Activated T-helper 2 cell treated with anti-CD3 and anti-CD28 coated beads, Interferon-gamma antibody, Interleukin-2, Interleukin-4, amounts not matched to agents 10 μg/mL and 5 μg/mL and 100 μg/mL, durations not matched to agents 14 hours and 24 hours and 36 hours (primary cell): ENCODE measurements at regions not wholly inside any gene's neighbourhood (a gene's known extent, or its start where the extent isn't known, plus 50 kb on each side); places are given as distances from the start of the nearest gene placed in this dataset.
"Not testable (repeated sequence)": the region's sequence is repeated elsewhere in the genome, so short reads cannot be mapped to it uniquely, and the experiment has no call there.

ENCODE experiments used
- DNase-seq: peaks from one replicate; pipeline ENCODE4 v3.0.0; 2021; ENCODE audit warnings: low spot score
- H3K27ac Mint-ChIP-seq: one replicate; pipeline ENCODE4 v1.8.0; 2021; ENCODE audit warnings: mixed read lengths
- H3K27me3 Mint-ChIP-seq: one replicate; pipeline ENCODE4 v1.8.0; 2021; ENCODE audit warnings: low read depth, mixed read lengths
- H3K36me3 Mint-ChIP-seq: one replicate; pipeline ENCODE4 v1.8.0; 2021; ENCODE audit warnings: low read depth, mixed read lengths
- H3K4me1 Mint-ChIP-seq: one replicate; pipeline ENCODE4 v1.8.0; 2021; ENCODE audit warnings: low read depth, mixed read lengths
- H3K4me3 Mint-ChIP-seq: one replicate; pipeline ENCODE4 v1.8.0; 2021; ENCODE audit warnings: low read depth, mild to moderate bottlenecking, moderate library complexity, mixed read lengths
- H3K9me3 Mint-ChIP-seq: one replicate; pipeline ENCODE4 v1.8.0; 2021; ENCODE audit warnings: mixed read lengths
- intact Hi-C: fragments of 100-400 bp; cut with micrococcal nuclease; formaldehyde crosslinking; loops from one replicate; pipeline ENCODE4 v1.15.1; 2023

DNA sequence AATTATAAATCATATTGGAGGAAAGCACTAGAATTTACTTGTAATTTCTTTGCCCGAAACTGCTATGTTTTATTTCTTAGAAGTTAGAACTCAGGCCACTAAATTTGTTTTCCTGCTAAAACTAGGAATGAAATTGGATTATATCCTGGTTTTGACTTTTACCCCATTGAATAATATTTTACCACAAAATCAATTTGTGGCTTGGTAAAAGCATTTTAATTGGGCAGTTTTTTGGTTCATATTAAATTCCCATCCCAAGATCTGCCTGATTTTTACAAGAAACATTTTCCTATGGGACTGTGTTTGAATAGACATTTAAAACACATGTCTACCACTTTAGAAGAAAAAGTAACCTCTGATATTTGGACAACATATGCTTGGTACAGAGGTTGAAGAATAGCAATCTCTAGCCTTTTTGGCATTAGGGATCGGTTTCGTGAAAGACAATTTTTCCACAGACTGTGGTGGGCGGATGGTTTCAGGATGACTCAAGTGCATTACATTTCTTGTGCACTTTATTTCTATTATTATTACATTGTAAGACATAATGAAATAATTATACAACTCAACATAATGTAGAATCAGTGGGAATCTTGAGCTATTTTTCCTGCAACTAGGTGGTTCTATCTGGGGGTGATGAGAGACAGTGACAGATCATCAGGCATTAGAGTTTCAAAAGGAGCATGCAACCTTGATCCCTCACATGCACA lies 565.6 kb downstream of the PRR16 start:
- DNase-seq, result no peak
- intact Hi-C loops, result no loop called here
- Mint-ChIP-seq H3K9me3 (peaks cover 3% of the 10 kb centered on the region), H3K36me3 (no peaks in the 10 kb centered on the region), H3K27ac (no peak overlapping the region), H3K27me3 (no peaks in the 10 kb centered on the region), H3K4me1 (no peaks in the 10 kb centered on the region), H3K4me3 (no peak overlapping the region)

DNA sequence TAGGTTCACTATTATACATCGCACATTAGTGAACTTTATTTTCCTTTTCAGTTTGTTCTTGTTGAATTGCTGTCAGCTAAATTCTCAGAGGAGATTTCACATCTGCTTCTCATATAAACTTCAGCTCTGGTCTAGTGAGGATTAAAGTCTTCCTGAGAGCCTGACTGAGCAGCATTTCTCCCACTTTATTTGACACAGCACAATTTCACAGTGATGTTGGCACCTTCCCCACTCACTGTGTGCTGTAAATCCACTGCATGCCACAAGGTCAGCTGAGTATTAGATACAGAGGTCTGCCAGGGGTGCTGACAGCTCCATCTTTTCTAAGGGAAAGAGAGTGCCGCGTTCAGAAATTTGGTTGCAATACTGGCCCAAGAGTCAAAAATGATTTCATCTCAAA lies 567.4 kb downstream of the PRR16 start:
- H3K4me1 Mint-ChIP-seq, result no peaks in the 10 kb centered on the region
- intact Hi-C loops, result no loop called here
- H3K36me3 Mint-ChIP-seq, result no peaks in the 10 kb centered on the region
- no peak overlapping the region for H3K4me3 Mint-ChIP-seq
- H3K27me3 Mint-ChIP-seq, result no peaks in the 10 kb centered on the region
- H3K9me3 Mint-ChIP-seq, result peaks cover 3% of the 10 kb centered on the region
- DNase-seq, result no peak
- H3K27ac Mint-ChIP-seq, result no peak overlapping the region

DNA sequence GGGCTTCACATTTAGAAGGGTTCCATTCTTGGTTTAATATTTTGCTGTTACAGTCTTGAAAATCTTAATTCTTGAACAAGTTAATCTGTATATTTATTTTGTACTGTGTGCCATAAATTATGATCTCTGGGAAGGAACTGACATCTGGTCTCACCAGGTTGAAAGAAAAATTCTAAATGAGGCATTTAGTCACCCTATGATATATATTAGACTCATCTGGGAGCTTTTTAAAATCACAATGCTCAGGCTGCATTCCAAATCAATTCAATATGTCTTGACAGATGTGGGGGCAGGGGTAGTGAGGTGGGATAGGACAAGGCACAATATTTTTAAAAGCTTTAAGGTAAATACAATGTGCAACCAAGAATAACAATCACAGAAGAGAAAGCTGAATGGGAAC lies 569.2 kb downstream of the PRR16 start:
- peaks cover 6% of the 10 kb centered on the region for H3K9me3 Mint-ChIP-seq
- H3K27ac Mint-ChIP-seq, result no peak overlapping the region
- H3K4me3 Mint-ChIP-seq, result no peak overlapping the region
- DNase-seq, result no peak
- no peaks in the 10 kb centered on the region for H3K36me3 Mint-ChIP-seq
- intact Hi-C loops, result no loop called here
- H3K4me1 Mint-ChIP-seq, result no peaks in the 10 kb centered on the region
- H3K27me3 Mint-ChIP-seq, result no peaks in the 10 kb centered on the region

DNA sequence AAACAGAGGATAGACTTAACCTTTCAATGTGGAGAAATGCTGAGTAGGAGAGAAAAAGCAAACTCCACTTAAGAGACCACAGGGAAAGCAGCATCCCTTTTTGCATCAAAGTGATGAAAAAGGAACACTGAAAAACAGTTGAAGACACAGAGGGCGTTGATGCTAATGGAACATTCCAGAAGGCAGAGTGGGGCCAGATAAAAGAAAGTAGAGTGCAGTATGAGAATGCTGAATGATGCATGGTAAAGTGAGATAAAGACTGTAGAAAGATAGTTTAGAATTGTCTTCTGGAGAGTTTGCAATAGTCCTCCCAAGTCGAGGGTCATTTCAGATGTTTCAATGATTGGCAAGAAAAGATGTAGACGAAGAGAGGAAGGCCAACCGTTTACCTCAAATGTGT lies 574.3 kb downstream of the PRR16 start:
- Mint-ChIP-seq H3K27ac (no peak overlapping the region), H3K27me3 (no peaks in the 10 kb centered on the region), H3K4me3 (no peak overlapping the region), H3K36me3 (no peaks in the 10 kb centered on the region), H3K9me3 (peaks cover 18% of the 10 kb centered on the region), H3K4me1 (no peaks in the 10 kb centered on the region)
- intact Hi-C loops, result no loop called here
- DNase-seq, result no peak

DNA sequence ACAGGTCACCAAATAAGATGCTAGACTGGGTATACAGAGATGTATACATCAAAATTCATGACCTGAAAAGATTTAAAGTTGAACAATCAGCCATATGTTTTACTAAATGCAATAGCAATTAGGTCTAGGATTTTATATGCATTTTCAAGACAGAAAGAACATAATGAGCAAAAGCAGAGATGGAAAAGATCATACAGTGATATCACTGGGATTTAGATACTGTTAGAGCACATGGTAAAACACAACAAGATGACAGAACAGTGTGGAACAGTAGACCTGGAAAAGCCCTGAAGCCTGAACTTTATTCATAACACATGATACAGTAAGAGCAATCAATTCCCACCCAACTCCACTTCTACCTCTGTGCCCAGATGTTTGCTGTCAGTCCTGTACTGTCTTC lies 585.9 kb downstream of the PRR16 start:
- Mint-ChIP-seq H3K27ac (no peak overlapping the region), H3K4me3 (no peak overlapping the region), H3K9me3 (peaks cover 4% of the 10 kb centered on the region), H3K36me3 (no peaks in the 10 kb centered on the region), H3K4me1 (no peaks in the 10 kb centered on the region), H3K27me3 (no peaks in the 10 kb centered on the region)
- DNase-seq, result no peak
- intact Hi-C loops, result no loop called here

DNA sequence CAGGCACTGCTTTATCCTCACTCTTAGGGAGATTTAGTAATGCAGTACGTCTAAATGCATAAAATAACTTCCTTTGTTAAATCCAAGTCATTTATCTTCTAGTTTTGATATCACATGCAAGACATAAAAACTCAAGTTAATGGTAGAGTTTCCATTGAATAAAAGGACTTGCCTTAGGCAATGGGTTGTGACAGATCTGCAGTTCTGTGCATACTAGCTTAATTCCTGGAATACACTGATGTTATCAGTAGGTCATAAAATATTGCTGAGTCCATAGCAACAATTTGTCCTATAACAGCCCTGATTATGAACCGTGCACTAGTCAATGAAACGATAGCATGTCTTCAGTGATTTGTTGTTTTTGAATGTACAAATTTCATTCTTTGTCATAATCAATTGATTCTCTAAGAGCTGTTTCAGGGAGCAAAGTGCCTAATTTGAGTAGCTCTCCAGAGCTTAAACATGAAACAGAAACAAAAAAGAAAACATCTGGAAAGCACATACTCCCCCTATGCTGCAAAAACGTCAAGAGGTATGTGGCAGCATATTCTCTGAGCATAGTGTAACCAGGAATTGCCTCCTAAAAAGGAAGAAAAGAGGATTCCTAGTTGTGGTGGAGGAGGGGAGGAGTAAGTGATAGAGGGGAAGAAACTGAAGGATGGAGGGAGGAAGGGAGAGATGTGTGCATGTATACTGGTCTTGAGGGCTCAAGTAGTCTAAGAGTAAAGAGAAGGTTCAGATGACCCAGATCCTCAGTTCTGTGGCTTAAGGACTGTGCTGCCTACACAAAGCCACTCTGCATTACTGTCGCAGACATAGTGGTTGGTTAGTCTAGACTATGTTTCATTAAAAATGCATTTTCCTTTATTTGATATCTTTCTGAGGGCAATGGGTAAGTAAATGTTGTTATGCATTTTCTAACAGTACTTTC lies 589.2 kb downstream of the PRR16 start:
- Mint-ChIP-seq H3K27me3 (no peaks in the 10 kb centered on the region), H3K27ac (no peak overlapping the region), H3K4me1 (no peaks in the 10 kb centered on the region), H3K9me3 (peaks cover 4% of the 10 kb centered on the region), H3K4me3 (no peak overlapping the region), H3K36me3 (no peaks in the 10 kb centered on the region)
- DNase-seq, result no peak
- intact Hi-C loops, result no loop called here

DNA sequence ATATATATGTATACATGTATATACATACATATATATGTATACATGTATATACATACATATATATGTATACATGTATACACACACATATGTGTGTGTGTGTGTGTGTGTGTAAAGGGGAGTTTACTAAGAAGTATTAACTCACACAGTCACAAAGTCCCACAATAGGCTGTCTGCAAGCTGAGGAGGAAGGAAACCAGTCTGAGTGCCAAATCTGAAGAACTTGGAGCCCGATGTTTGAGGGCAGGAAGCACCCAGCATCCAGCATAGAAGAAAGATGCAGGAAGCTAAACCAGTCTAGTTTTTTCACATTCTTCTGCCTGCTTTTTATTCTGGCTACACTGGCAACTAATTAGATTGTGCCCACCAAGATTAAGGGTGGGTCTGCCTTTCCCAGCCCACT lies 591.5 kb downstream of the PRR16 start:
- Mint-ChIP-seq H3K4me3 (no peak overlapping the region), H3K27me3 (no peaks in the 10 kb centered on the region), H3K27ac (no peak overlapping the region), H3K4me1 (no peaks in the 10 kb centered on the region), H3K36me3 (no peaks in the 10 kb centered on the region), H3K9me3 (peaks cover 9% of the 10 kb centered on the region)
- DNase-seq, result no peak
- intact Hi-C loops, result no loop called here

DNA sequence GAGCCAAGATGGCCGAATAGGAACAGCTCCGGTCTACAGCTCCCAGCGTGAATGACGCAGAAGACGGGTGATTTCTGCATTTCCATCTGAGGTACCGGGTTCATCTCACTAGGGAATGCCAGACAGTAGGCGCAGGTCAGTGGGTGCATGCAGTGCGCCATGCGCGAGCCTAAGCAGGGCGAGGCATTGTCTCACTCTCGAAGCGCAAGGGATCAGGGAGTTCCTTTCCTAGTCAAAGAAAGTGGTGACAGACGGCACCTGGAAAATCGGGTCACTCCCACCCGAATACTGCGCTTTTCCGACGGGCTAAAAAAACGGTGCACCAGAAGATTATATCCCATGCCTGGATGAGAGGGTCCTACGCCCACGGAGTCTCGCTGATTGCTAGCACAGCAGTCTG lies 600.1 kb downstream of the PRR16 start:
- H3K4me1 Mint-ChIP-seq, H3K27ac Mint-ChIP-seq, H3K4me3 Mint-ChIP-seq, DNase-seq, H3K27me3 Mint-ChIP-seq, H3K36me3 Mint-ChIP-seq, intact Hi-C loops: not testable (repeated sequence)
- peaks cover 12% of the 10 kb centered on the region for H3K9me3 Mint-ChIP-seq

DNA sequence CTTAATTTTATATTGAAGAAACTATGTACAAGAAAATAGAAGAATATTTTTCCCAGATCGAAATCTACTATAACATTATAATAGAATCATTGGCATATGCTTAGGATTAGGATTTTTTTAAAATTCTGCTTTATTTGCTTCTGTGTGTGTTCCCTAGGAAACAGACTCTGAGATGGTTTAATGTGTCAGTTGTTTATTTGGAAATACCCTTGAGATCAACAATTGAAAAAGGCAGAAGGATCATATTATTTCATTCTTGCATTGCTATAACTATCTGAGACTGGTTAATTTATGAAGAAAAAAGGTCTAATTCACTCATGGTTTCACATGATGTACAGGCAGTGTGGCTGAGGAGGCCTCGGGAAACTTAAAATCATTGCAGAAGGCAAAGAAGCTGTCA lies 622.6 kb downstream of the PRR16 start:
- Mint-ChIP-seq H3K36me3 (no peaks in the 10 kb centered on the region), H3K27ac (no peak overlapping the region), H3K4me1 (no peaks in the 10 kb centered on the region), H3K4me3 (no peak overlapping the region), H3K27me3 (no peaks in the 10 kb centered on the region), H3K9me3 (peaks cover 12% of the 10 kb centered on the region)
- DNase-seq, result no peak
- intact Hi-C loops, result no loop called here

DNA sequence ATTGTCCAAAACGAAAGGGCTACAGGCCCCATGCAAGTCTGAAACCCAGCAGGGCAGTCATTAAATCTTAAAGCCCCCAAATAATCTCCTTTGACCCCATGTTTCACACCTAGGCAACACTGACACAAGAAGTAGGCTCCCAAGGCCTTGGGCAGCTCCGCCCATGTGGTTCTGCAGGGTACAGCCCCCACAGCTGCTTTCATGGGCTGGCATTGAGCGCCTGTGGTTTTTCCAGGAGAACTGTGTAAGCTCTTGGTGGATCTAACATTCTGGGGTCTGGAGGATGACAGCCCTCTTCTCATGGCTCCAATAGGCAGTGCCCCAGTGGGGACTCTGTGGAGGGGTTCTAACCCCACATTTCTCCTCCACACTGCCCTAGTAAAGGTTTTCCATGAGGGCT lies 623.5 kb downstream of the PRR16 start:
- Mint-ChIP-seq H3K36me3 (no peaks in the 10 kb centered on the region), H3K4me1 (no peaks in the 10 kb centered on the region), H3K27ac (no peak overlapping the region), H3K9me3 (peaks cover 12% of the 10 kb centered on the region), H3K27me3 (no peaks in the 10 kb centered on the region), H3K4me3 (no peak overlapping the region)
- intact Hi-C loops, result no loop called here
- no peak for DNase-seq

DNA sequence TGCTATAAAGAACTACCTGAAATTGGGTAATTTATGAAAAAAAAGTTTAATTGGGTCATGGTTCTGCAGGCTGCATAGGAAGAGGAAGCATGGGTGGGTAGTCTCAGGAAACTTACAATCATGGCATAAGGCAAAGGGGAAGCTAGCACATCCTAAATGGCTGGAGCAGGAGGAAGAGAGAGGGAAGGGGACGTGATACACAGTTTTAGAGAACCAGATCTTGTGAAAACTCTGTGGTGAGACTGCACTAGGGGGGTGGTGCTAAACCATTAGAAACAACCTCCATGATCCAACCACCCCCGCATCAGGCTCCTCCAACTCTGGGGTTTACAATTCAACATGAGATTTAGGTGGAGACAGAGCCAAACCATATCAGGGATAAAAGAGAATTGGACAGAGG lies 624.2 kb downstream of the PRR16 start:
- no peaks in the 10 kb centered on the region for H3K4me1 Mint-ChIP-seq
- no peak overlapping the region for H3K4me3 Mint-ChIP-seq
- H3K27ac Mint-ChIP-seq, result no peak overlapping the region
- intact Hi-C loops, result no loop called here
- H3K9me3 Mint-ChIP-seq, result peaks cover 12% of the 10 kb centered on the region
- DNase-seq, result no peak
- H3K36me3 Mint-ChIP-seq, result no peaks in the 10 kb centered on the region
- no peaks in the 10 kb centered on the region for H3K27me3 Mint-ChIP-seq

DNA sequence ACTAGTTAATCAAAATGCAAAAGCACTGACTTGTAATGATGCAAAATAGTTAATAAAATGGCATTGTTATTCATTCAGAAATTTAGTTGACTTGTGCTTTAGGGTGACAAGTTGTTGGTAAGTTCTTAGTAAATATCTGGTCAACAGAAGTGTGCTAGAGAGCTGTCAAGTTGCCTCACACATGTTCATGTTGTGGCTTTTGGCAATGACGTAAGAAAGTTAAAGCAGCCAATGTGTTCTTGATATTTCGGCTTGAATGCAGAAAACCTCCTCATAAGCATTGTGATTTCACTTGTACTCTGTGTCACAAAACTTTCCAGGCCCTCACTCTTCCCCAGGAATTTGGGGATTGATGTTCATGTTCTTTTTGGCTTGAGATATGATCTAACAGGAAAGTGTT lies 626.7 kb downstream of the PRR16 start:
- DNase-seq, result no peak
- intact Hi-C loops, result no loop called here
- Mint-ChIP-seq H3K4me3 (no peak overlapping the region), H3K27me3 (no peaks in the 10 kb centered on the region), H3K9me3 (peaks cover 8% of the 10 kb centered on the region), H3K27ac (no peak overlapping the region), H3K36me3 (no peaks in the 10 kb centered on the region), H3K4me1 (no peaks in the 10 kb centered on the region)

DNA sequence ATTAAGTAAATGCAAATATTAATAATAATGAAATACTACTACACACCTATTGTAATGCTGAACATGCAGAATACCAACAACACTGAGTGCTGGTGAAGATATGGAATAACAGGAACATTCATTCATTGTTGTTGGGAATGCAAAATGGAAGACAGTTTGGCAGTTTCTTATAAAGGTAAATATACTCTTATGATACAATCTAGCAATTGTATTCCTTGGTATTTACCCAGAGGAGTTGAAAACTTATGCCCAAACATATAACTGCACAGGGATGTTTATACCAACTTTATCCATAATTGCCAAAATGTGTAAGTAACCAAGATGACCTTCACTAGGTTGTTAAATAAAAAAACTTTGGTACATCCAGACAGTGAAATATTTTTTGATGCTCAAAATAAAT lies 636.8 kb downstream of the PRR16 start:
- no peak overlapping the region for H3K4me3 Mint-ChIP-seq
- no peaks in the 10 kb centered on the region for H3K36me3 Mint-ChIP-seq
- no peaks in the 10 kb centered on the region for H3K4me1 Mint-ChIP-seq
- H3K27me3 Mint-ChIP-seq, result no peaks in the 10 kb centered on the region
- intact Hi-C loops, result no loop called here
- no peak for DNase-seq
- H3K9me3 Mint-ChIP-seq, result no peaks in the 10 kb centered on the region
- H3K27ac Mint-ChIP-seq, result no peak overlapping the region
